ENCODE measurements at regions not wholly inside any gene's neighbourhood (a gene's known extent, or its start where the extent isn't known, plus 50 kb on each side); places are given as distances from the start of the nearest gene placed in this dataset.

GRCh38 chr15:38726187-38726586, 161.6 kb upstream of the RASGRP1 start:
- peaks cover 7% of the 10 kb centered on the region for H3K27me3 Mint-ChIP-seq (ENCODE audit: low read depth, poor library complexity)
- H3K27ac Mint-ChIP-seq, result no peak overlapping the region
- no peaks in the 10 kb centered on the region for H3K4me1 Mint-ChIP-seq
- no peak overlapping the region for H3K4me3 Mint-ChIP-seq
- TF ChIP-seq, protein P1, sequence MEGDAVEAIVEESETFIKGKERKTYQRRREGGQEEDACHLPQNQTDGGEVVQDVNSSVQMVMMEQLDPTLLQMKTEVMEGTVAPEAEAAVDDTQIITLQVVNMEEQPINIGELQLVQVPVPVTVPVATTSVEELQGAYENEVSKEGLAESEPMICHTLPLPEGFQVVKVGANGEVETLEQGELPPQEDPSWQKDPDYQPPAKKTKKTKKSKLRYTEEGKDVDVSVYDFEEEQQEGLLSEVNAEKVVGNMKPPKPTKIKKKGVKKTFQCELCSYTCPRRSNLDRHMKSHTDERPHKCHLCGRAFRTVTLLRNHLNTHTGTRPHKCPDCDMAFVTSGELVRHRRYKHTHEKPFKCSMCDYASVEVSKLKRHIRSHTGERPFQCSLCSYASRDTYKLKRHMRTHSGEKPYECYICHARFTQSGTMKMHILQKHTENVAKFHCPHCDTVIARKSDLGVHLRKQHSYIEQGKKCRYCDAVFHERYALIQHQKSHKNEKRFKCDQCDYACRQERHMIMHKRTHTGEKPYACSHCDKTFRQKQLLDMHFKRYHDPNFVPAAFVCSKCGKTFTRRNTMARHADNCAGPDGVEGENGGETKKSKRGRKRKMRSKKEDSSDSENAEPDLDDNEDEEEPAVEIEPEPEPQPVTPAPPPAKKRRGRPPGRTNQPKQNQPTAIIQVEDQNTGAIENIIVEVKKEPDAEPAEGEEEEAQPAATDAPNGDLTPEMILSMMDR (IDR thresholded peaks at IDR 0.05), result no peak
- DNase-seq, result no peak
- no peaks in the 10 kb centered on the region for H3K9me3 Mint-ChIP-seq
- no peaks in the 10 kb centered on the region for H3K36me3 Mint-ChIP-seq (ENCODE audit: low read depth)

DNA sequence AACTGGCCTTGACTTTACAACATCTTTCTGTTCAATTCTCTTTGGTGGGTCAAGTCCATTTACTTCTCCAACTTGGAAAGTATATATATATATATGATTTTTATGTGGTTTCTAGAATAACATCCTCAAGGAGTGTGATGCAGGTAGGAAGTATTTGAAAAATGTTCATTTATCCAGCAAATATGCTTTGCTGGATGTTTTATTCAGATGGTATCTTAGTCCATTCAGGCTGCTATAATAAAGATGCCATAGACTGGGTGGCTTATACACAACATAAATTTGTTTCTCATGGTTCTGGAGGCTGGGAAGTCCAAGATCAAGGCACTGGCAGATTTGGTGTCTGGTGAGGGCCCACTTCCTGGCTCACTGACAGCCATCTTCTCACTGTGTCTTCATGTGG, 168.7 kb upstream of the RASGRP1 start:
- H3K4me1 Mint-ChIP-seq, result peaks cover 17% of the 10 kb centered on the region
- H3K9me3 Mint-ChIP-seq, result peaks cover 14% of the 10 kb centered on the region
- DNase-seq, result no peak
- no peak overlapping the region for H3K4me3 Mint-ChIP-seq
- TF ChIP-seq, protein P1 (IDR thresholded peaks at IDR 0.05), result no peak
- H3K36me3 Mint-ChIP-seq (ENCODE audit: low read depth), result no peaks in the 10 kb centered on the region
- H3K27ac Mint-ChIP-seq, result no peak overlapping the region
- H3K27me3 Mint-ChIP-seq (ENCODE audit: low read depth, poor library complexity), result peaks cover 13% of the 10 kb centered on the region

DNA sequence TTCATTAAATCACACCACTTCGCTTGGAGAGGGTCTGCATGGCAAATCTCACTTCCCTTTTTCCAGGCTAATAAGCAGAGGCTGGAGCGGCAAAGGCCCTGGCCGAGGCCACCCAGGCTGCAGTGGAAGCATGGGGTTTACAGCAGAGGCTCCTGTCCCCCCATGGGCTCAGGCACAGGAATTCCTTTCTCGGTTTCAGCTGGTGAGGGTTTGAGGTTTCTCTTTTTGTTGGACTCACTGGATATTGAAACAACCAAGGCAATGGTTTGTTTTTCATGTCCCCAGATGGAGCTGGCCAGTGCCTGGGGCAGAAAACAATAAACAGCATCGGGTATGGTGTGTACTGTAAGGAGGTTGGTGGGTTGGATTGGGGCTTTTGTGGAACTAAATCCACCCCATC, 175.6 kb upstream of the RASGRP1 start:
- no peak overlapping the region for H3K27ac Mint-ChIP-seq
- peak; percentile 4 for DNase-seq
- H3K9me3 Mint-ChIP-seq, result no peaks in the 10 kb centered on the region
- peaks cover 22% of the 10 kb centered on the region for H3K27me3 Mint-ChIP-seq (ENCODE audit: low read depth, poor library complexity)
- no peak overlapping the region for H3K4me3 Mint-ChIP-seq
- TF ChIP-seq, protein P1 (IDR thresholded peaks at IDR 0.05), result no peak
- no peaks in the 10 kb centered on the region for H3K36me3 Mint-ChIP-seq (ENCODE audit: low read depth)
- peaks cover 28% of the 10 kb centered on the region for H3K4me1 Mint-ChIP-seq

DNA sequence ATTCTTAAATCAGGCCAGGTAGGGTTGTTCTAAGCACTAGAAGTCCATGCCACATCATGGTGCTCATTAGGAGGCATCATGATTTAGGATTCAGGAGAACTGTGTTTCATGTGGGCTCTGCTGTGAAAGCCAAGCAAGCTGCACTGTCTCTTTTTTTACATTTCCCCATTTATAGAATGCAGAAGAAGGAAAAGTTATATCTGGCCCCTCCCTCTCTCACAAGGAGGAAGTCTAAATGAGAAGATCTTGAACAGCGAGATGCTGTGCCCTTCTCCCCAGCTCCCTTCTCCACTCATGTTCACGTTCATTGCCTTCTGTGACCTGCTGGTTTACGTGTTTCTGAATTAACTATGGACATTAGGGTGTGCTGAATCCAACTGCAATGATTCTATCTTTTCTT, 178.5 kb upstream of the RASGRP1 start:
- H3K4me1 Mint-ChIP-seq, result peaks cover 11% of the 10 kb centered on the region
- TF ChIP-seq, protein P1 (IDR thresholded peaks at IDR 0.05), result no peak
- H3K27me3 Mint-ChIP-seq (ENCODE audit: low read depth, poor library complexity), result peaks cover 18% of the 10 kb centered on the region
- no peaks in the 10 kb centered on the region for H3K36me3 Mint-ChIP-seq (ENCODE audit: low read depth)
- no peak overlapping the region for H3K27ac Mint-ChIP-seq
- no peaks in the 10 kb centered on the region for H3K9me3 Mint-ChIP-seq
- H3K4me3 Mint-ChIP-seq, result no peak overlapping the region
- no peak for DNase-seq

DNA sequence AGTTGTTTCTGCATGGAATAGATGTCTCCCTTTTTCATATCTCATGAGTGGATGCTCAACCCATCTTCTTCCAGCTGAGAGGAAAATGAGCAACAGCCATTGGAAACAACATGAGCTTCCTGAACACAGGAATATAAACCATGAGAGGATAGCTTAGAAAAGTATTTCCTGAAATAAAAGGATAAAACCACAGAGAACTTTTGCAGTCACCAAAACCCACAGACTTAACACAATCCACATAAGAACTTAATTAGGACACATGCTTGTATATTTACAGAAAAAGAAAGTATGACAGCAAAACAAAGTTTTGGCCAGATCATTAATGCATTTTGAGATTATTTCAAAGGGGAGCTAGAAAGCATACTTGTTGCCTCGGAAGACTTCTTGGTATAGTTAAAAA, 180.5 kb upstream of the RASGRP1 start:
- Mint-ChIP-seq H3K9me3 (no peaks in the 10 kb centered on the region), H3K27ac (no peak overlapping the region), H3K4me3 (no peak overlapping the region), H3K4me1 (peaks cover 2% of the 10 kb centered on the region), H3K27me3 (ENCODE audit: low read depth, poor library complexity) (peaks cover 18% of the 10 kb centered on the region), H3K36me3 (ENCODE audit: low read depth) (no peaks in the 10 kb centered on the region)
- DNase-seq, result no peak
- TF ChIP-seq, protein P1 (IDR thresholded peaks at IDR 0.05), result no peak

DNA sequence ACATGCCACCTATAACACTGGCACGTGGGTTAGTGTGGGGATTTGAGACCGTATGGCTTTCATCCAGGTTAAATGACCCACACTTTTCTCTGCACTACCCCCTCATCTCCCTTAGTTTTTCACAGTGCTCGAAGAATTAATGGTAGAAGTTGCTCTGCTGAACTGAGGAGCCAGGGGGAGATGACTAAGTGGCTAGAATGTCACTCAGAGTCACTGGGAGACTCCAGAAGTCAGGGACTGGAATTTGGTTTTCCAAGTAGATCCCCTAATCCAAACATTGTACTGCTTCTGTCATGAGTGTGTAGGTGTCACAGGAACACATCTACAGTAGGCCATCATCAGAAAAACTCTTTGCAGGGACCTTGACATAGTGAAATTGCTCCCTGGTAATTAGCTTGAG, 181.0 kb upstream of the RASGRP1 start:
- H3K36me3 Mint-ChIP-seq (ENCODE audit: low read depth), result no peaks in the 10 kb centered on the region
- no peak overlapping the region for H3K27ac Mint-ChIP-seq
- DNase-seq, result no peak
- no peak overlapping the region for H3K4me3 Mint-ChIP-seq
- TF ChIP-seq, protein P1 (IDR thresholded peaks at IDR 0.05), result no peak
- H3K4me1 Mint-ChIP-seq, result peaks cover 3% of the 10 kb centered on the region
- H3K27me3 Mint-ChIP-seq (ENCODE audit: low read depth, poor library complexity), result peaks cover 15% of the 10 kb centered on the region
- no peaks in the 10 kb centered on the region for H3K9me3 Mint-ChIP-seq

Data from nephron progenitor cell (in vitro differentiated cells).